ENCODE measurements at regions not wholly inside any gene's neighbourhood (a gene's known extent, or its start where the extent isn't known, plus 50 kb on each side); places are given as distances from the start of the nearest gene placed in this dataset.

DNA sequence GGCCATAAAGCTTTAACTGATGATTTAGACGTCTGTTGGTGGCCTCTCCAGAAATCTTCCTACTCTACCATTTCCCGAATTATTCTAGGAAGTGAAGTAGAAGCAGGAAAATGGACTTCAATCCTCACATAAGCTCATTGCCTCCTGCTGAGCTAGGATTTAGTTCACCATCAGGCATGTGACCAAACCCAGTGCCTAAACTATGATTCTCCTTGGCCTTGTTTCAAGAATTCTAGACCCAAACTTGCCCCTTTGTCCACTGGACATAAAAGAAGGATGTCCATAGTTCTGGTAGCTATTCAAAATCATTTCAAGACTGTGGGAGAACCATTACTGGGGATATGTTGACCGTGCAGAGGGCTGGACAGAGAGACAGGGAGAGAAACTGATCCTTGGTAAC, 105.8 kb downstream of the C12orf50 start:
- TF ChIP-seq HDGF (IDR thresholded peaks at IDR 0.05; ENCODE audit: borderline replicate concordance), result no peak
- TF ChIP-seq FOXK2 (IDR thresholded peaks at IDR 0.05), result no peak
- no peak for TF ChIP-seq ZNF384 (IDR thresholded peaks at IDR 0.05)
- TF ChIP-seq SP1 (IDR thresholded peaks at IDR 0.05), result no peak
- TF ChIP-seq LEF1 (IDR thresholded peaks at IDR 0.05; ENCODE audit: borderline replicate concordance), result no peak
- TF ChIP-seq CTBP1 (IDR thresholded peaks at IDR 0.05; ENCODE audit: borderline replicate concordance), result no peak
- TF ChIP-seq, protein P1, sequence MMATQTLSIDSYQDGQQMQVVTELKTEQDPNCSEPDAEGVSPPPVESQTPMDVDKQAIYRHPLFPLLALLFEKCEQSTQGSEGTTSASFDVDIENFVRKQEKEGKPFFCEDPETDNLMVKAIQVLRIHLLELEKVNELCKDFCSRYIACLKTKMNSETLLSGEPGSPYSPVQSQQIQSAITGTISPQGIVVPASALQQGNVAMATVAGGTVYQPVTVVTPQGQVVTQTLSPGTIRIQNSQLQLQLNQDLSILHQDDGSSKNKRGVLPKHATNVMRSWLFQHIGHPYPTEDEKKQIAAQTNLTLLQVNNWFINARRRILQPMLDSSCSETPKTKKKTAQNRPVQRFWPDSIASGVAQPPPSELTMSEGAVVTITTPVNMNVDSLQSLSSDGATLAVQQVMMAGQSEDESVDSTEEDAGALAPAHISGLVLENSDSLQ (IDR thresholded peaks at IDR 0.05), result no peak
- no peak for TF ChIP-seq NFRKB (IDR thresholded peaks at IDR 0.05)
- no peak for TF ChIP-seq SUZ12 (IDR thresholded peaks at IDR 0.05)
- no peak for TF ChIP-seq L3MBTL2 (conservative IDR thresholded peaks at IDR 0.05)
- TF ChIP-seq ARNT (IDR thresholded peaks at IDR 0.05), result no peak
- no peak for TF ChIP-seq TARDBP (IDR thresholded peaks at IDR 0.05)
- no peak for TF ChIP-seq FOXM1 (IDR thresholded peaks at IDR 0.05; ENCODE audit: borderline replicate concordance)

Measured in HEK293T (cell line).